Stomach smooth muscle (tissue), 2 donors: ENCODE measurements at regions not wholly inside any gene's neighbourhood (a gene's known extent, or its start where the extent isn't known, plus 50 kb on each side); places are given as distances from the start of the nearest gene placed in this dataset.

ENCODE experiments used
- H3K27ac ChIP-seq: one replicate; pipeline ENCODE4 v1.7.0; 2013; ENCODE audit warnings: mild to moderate bottlenecking, low read length, inconsistent platforms
- H3K27me3 ChIP-seq, 2 donors: one replicate each; pipeline ENCODE4 v1.7.0; 2013; ENCODE audit warnings: low read length in 2 of 2; ENCODE audit not compliant: insufficient read depth in 2 of 2, control insufficient read depth in 1 of 2
- H3K36me3 ChIP-seq, 2 donors: one replicate each; pipeline ENCODE4 v1.7.0; 2013; ENCODE audit warnings: low read length in 2 of 2; ENCODE audit not compliant: control insufficient read depth in 2 of 2, insufficient read depth in 2 of 2
- H3K4me1 ChIP-seq: one replicate; pipeline ENCODE4 v1.7.0; 2013; ENCODE audit warnings: low read length; ENCODE audit not compliant: control insufficient read depth, insufficient read depth
- H3K4me3 ChIP-seq, 2 donors: one replicate each; pipeline ENCODE4 v1.7.0; 2013; ENCODE audit warnings: low read length in 2 of 2
- H3K9ac ChIP-seq, 2 donors: one replicate each; pipeline ENCODE4 v1.7.0; 2013; ENCODE audit warnings: low read length in 2 of 2, mild to moderate bottlenecking in 1 of 2
- H3K9me3 ChIP-seq, 2 donors: one replicate each; pipeline ENCODE4 v1.7.0; 2013; ENCODE audit warnings: low read length in 2 of 2; ENCODE audit not compliant: control insufficient read depth in 2 of 2
- donor health status: healthy.
- donor health status: Pancreatic carcinoma.

- Histone ChIP-seq H3K36me3 (no peaks in the 10 kb centered on the region), H3K9ac (no peak overlapping the region), H3K27ac (no peak overlapping the region), H3K27me3 (peaks cover 0 to 3% of the 10 kb centered on the region in 2 donors), H3K4me1 (no peaks in the 10 kb centered on the region), H3K9me3 (no peaks in the 10 kb centered on the region), H3K4me3 (no peak overlapping the region)
Measured at GRCh38 chr7:28310460-28310848, 101.9 kb upstream of the CREB5 start.

GRCh38 chr7:28311670-28312069 is 100.6 kb upstream of the CREB5 start:
- H3K27me3 ChIP-seq: peaks cover 0 to 3% of the 10 kb centered on the region in 2 donors
- no peak overlapping the region for H3K27ac ChIP-seq
- no peaks in the 10 kb centered on the region for H3K9me3 ChIP-seq

DNA sequence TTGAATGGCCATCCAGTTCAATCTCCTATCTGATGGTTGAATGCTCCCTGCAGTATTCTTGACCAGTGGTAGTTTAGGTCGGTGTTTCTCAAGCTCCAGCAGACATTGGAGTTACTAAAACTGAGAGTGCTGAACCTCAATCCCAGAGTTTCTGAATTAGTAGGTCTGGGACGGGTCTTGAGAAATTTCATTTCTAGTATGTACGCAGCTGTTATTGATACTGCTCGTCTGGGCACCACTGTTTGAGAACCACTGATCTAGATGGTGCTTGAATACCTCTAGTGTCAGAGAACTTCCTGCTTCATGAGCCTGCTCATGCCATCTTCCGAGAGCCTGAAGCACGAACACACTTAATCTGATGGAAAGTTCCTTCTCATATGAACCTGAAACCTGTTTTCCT is 99.4 kb upstream of the CREB5 start:
- Histone ChIP-seq H3K27me3 (peaks cover 0 to 3% of the 10 kb centered on the region in 2 donors), H3K4me3 (no peak overlapping the region), H3K9ac (no peak overlapping the region), H3K27ac (no peak overlapping the region), H3K4me1 (no peaks in the 10 kb centered on the region), H3K36me3 (no peaks in the 10 kb centered on the region), H3K9me3 (no peaks in the 10 kb centered on the region)

More at GRCh38 chr7:28311670-28312069, 100.6 kb upstream of the CREB5 start:
- no peak overlapping the region for H3K9ac ChIP-seq
- no peaks in the 10 kb centered on the region for H3K36me3 ChIP-seq
- no peak overlapping the region for H3K4me3 ChIP-seq
- H3K4me1 ChIP-seq: no peaks in the 10 kb centered on the region

DNA sequence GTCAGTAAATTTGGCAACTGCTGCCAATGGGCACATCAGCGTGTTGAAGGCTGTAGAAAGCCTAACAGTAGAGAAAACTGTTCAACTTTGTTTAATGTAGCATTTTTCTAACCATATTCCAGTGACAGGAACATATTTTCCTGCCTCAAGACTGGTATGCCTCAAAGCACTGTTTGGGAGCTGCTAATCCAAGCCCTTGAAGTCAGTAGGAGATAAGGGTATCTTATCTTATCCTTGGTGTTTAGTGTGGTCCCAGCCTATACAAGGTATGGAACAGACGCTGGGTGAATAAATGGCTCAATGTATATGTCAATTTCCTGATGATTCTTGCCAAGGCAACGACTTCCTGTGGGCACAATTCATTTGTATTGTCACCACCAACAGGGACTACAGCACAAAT is 97.5 kb upstream of the CREB5 start:
- no peaks in the 10 kb centered on the region for H3K9me3 ChIP-seq
- H3K27ac ChIP-seq: no peak overlapping the region
- H3K9ac ChIP-seq: no peak overlapping the region
- peaks cover 0 to 3% of the 10 kb centered on the region in 2 donors for H3K27me3 ChIP-seq
- H3K4me1 ChIP-seq: no peaks in the 10 kb centered on the region
- no peaks in the 10 kb centered on the region for H3K36me3 ChIP-seq
- H3K4me3 ChIP-seq: no peak overlapping the region

- Histone ChIP-seq H3K4me3 (no peak overlapping the region), H3K9ac (no peak overlapping the region), H3K9me3 (no peaks in the 10 kb centered on the region), H3K4me1 (no peaks in the 10 kb centered on the region), H3K27me3 (peaks cover 0 to 3% of the 10 kb centered on the region in 2 donors), H3K27ac (no peak overlapping the region), H3K36me3 (no peaks in the 10 kb centered on the region)
Measured at GRCh38 chr7:28315565-28316410, 96.5 kb upstream of the CREB5 start.

DNA sequence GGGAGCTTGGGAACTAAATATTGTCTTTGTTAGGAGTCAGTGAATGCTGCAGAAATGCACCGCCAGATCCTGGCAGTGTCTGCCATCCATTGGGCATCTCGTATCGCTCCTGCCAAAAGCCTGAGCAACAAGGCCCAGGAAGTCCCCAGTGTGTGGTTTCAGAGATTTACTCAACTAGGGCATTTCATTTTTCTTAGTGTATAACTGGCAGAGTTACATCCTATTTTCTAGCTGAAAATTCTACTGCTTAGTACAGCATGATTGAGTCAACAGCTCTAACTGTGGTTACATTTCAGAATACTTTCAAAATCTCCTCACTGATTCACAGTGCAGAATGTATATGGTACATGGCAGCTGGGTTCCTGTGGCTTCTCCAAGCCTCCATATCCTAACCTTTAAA is 95.8 kb upstream of the CREB5 start:
- Histone ChIP-seq H3K27ac (no peak overlapping the region), H3K4me1 (no peaks in the 10 kb centered on the region), H3K36me3 (no peaks in the 10 kb centered on the region), H3K9ac (no peak overlapping the region), H3K27me3 (peaks cover 0 to 3% of the 10 kb centered on the region in 2 donors), H3K4me3 (no peak overlapping the region), H3K9me3 (no peaks in the 10 kb centered on the region)

DNA sequence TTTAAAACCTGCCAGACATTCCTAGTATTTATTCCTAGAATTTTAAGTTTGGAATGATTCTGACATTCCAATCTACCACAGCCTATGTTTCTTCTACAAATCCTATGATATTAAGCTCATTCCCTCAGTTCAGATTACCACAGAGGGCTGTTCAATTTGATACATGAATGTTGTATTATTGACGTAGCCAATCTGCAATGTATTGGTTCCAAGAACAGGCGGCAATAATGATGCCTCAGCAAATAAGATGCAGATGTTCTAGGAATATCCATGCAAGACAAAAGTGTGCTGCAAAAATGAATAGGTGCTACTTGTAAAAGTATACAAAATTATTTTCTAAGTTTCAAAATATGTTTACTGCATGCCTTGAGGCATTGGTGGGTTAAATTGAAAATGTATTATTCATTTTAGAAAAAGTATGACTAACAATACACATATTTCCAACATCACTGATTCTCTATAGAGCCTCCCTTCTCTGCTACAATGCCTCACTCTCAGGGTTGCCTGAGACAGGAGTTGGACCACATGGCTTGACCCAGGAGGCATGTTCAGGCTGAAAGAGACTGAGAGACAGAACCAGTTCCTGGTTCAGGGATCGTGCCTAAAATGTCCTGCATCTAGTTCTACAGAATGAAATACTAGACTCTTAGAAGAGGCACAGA is 94.1 kb upstream of the CREB5 start:
- H3K36me3 ChIP-seq: no peaks in the 10 kb centered on the region
- no peaks in the 10 kb centered on the region for H3K9me3 ChIP-seq
- H3K9ac ChIP-seq: no peak overlapping the region
- no peak overlapping the region for H3K4me3 ChIP-seq
- H3K27ac ChIP-seq: no peak overlapping the region
- H3K27me3 ChIP-seq: no peaks in the 10 kb centered on the region
- no peaks in the 10 kb centered on the region for H3K4me1 ChIP-seq

DNA sequence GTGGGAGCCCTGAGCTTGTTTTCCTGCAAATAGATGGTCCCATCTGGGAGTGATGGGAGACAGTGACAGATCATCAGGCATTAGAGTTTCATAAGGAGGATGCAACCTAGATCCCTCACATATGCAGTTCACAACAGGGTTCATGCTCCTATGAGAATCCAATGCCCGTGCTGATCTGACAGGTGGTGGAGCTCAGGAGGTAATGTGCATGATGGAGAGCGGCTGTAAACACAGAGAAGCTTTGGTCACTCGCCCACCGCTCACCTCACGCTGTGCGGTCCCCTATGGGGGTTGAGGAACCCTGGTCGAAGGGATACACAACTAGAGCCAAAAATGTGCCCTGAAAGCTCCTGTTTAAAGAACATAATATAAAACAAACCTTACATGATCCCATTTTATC is 88.5 kb upstream of the CREB5 start:
- no peaks in the 10 kb centered on the region for H3K9me3 ChIP-seq
- no peaks in the 10 kb centered on the region for H3K27me3 ChIP-seq
- H3K4me3 ChIP-seq: no peak overlapping the region
- no peak overlapping the region for H3K27ac ChIP-seq
- H3K36me3 ChIP-seq: no peaks in the 10 kb centered on the region
- H3K4me1 ChIP-seq: no peaks in the 10 kb centered on the region
- no peak overlapping the region for H3K9ac ChIP-seq

DNA sequence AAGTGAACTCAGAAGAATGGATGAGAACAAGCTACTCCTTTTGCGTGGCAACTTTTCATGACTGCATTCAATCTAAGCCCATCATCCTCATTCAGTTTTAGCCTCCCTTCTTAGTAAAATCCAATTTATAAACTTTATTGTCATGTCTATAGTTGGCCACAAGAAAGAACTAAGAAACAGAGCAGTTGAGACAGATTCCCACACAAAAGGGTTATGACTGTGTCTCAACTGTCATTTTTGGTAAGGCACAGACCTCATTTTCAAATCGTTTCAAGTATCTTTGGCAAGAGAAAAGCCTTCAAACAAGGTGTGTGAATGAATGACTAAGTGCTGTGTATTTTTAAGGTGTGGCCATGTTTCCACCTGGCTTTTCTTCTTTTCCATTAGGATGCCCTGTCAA is 84.2 kb upstream of the CREB5 start:
- H3K4me1 ChIP-seq: no peaks in the 10 kb centered on the region
- no peaks in the 10 kb centered on the region for H3K36me3 ChIP-seq
- H3K27ac ChIP-seq: no peak overlapping the region
- no peaks in the 10 kb centered on the region for H3K27me3 ChIP-seq
- no peaks in the 10 kb centered on the region for H3K9me3 ChIP-seq
- no peak overlapping the region for H3K4me3 ChIP-seq
- no peak overlapping the region for H3K9ac ChIP-seq

- Histone ChIP-seq H3K27me3 (no peaks in the 10 kb centered on the region), H3K27ac (no peak overlapping the region), H3K36me3 (no peaks in the 10 kb centered on the region), H3K9me3 (no peaks in the 10 kb centered on the region), H3K9ac (no peak overlapping the region), H3K4me1 (no peaks in the 10 kb centered on the region), H3K4me3 (no peak overlapping the region)
Measured at GRCh38 chr7:28328822-28329660, 83.3 kb upstream of the CREB5 start.
